Adrenal gland (tissue), 5 donors: ENCODE measurements at regions not wholly inside any gene's neighbourhood (a gene's known extent, or its start where the extent isn't known, plus 50 kb on each side); places are given as distances from the start of the nearest gene placed in this dataset.
"Not testable (repeated sequence)": the region's sequence is repeated elsewhere in the genome, so short reads cannot be mapped to it uniquely, and the experiment has no call there.

Source experiments
- CTCF ChIP-seq, 6 experiments: fragments of 450-650 bp in 4 of 6; fragments of 200-600 bp in 2 of 6; sonication (generic) in 1 of 6; IDR thresholded peaks; 1 replicate in 5 of 6; 2 replicates in 1 of 6; pipeline versions ENCODE4 v1.5.1 to v1.8.0; 2016 to 2021; ENCODE audit warnings: antibody characterized with exemption in 6 of 6, mild to moderate bottlenecking in 2 of 6, moderate library complexity in 1 of 6
- POLR2A ChIP-seq, 2 donors: fragments of 450-650 bp; IDR thresholded peaks; one replicate each; pipeline ENCODE4 v1.6.1; 2017; ENCODE audit warnings: antibody characterized with exemption in 2 of 2, mild to moderate bottlenecking in 2 of 2, moderate library complexity in 1 of 2
- donor health status: DM: no; HTN: no; CAD: no.

- not testable (repeated sequence) for TF ChIP-seq CTCF, POLR2A (IDR thresholded peaks at IDR 0.05)
Observed at GRCh38 chr1:206398261-206398660, 72.0 kb upstream of the IKBKE start.
